IMR-90 (cell line): ENCODE measurements at regions not wholly inside any gene's neighbourhood (a gene's known extent, or its start where the extent isn't known, plus 50 kb on each side); places are given as distances from the start of the nearest gene placed in this dataset.

Experiments
- ATAC-seq: fragments of 200-7000 bp; cut with Tn5 transposase; 2 replicates; pipeline ENCODE4 v1.9.1; 2020; ENCODE audit warnings: low read depth, mild to moderate bottlenecking, moderate library complexity
- BruUV-seq: library from RNA; stranded (reverse); fragments of 400-500 nt; replicated peaks from 2 replicates; lab custom pipeline; 2021; lab: Mats Ljungman, UMichigan
- CTCF ChIA-PET: fragments of 300-600 bp; formaldehyde crosslinking; extraction: SDS; loops from one replicate; lab custom pipeline; 2021; ENCODE audit warnings: antibody characterized with exemption; lab: Yijun Ruan, JAX
- POLR2A ChIA-PET: fragments of 300-600 bp; sonication (Branson Sonifier 250); formaldehyde crosslinking; loops from one replicate; lab custom pipeline; 2022; ENCODE audit warnings: antibody characterized with exemption; ENCODE audit not compliant: unreplicated experiment; lab: Charles Lee
- DNase-seq: peaks from one replicate; pipeline ENCODE4 v3.0.0; 2013
- H2AFZ ChIP-seq: replicated peaks from 2 replicates; pipeline ENCODE3; 2013; ENCODE audit warnings: low read length, mild to moderate bottlenecking; ENCODE audit not compliant: poor library complexity
- H2AK5ac ChIP-seq: 2 replicates; pipeline ENCODE4 v1.6.1; 2013; ENCODE audit warnings: low read depth, low read length, inconsistent platforms
- H2AK9ac ChIP-seq: replicated peaks from 2 replicates; pipeline ENCODE3; 2013; ENCODE audit warnings: mild to moderate bottlenecking, low read depth, low read length, moderate library complexity; ENCODE audit not compliant: poor library complexity
- H2BK120ac ChIP-seq: 2 replicates; pipeline ENCODE4 v1.6.1; 2013; ENCODE audit warnings: low read depth, low read length, inconsistent platforms
- H2BK15ac ChIP-seq: 3 replicates; pipeline ENCODE4 v1.6.1; 2013; ENCODE audit warnings: low read depth, low read length, inconsistent platforms
- H2BK20ac ChIP-seq: 2 replicates; pipeline ENCODE4 v1.6.1; 2013; ENCODE audit warnings: low read depth, mild to moderate bottlenecking, inconsistent platforms, low read length, moderate library complexity
- H2BK5ac ChIP-seq: 2 replicates; pipeline ENCODE4 v1.6.1; 2013; ENCODE audit warnings: mild to moderate bottlenecking, low read depth, low read length, inconsistent platforms; ENCODE audit not compliant: poor library complexity, severe bottlenecking
- H3K14ac ChIP-seq: replicated peaks from 2 replicates; pipeline ENCODE4 v1.6.1; 2013; ENCODE audit warnings: low read depth, low read length, inconsistent platforms
- H3K18ac ChIP-seq: 2 replicates; pipeline ENCODE4 v1.6.1; 2013; ENCODE audit warnings: low read depth, low read length, control low read depth
- H3K23ac ChIP-seq: 2 replicates; pipeline ENCODE4 v1.6.1; 2013; ENCODE audit warnings: low read depth, low read length, inconsistent platforms
- H3K27ac ChIP-seq: 2 replicates; pipeline ENCODE4 v1.5.1; 2013; ENCODE audit warnings: mild to moderate bottlenecking, control low read depth, low read length; ENCODE audit not compliant: insufficient read depth
- H3K27me3 ChIP-seq: 2 replicates; pipeline ENCODE4 v1.6.1; 2013; ENCODE audit warnings: low read length; ENCODE audit not compliant: control insufficient read depth, insufficient read depth
- H3K36me3 ChIP-seq: 2 replicates; pipeline ENCODE4 v1.6.1; 2013; ENCODE audit warnings: low read length, mixed read lengths; ENCODE audit not compliant: control insufficient read depth, insufficient read depth
- H3K4ac ChIP-seq: 2 replicates; pipeline ENCODE4 v1.6.1; 2013; ENCODE audit warnings: low read depth, low read length, inconsistent platforms
- H3K4me1 ChIP-seq: 2 replicates; pipeline ENCODE4 v1.6.1; 2013; ENCODE audit warnings: low read length, mixed read lengths; ENCODE audit not compliant: control insufficient read depth, insufficient read depth
- H3K4me2 ChIP-seq: 2 replicates; pipeline ENCODE4 v1.6.1; 2013; ENCODE audit warnings: low read depth, mild to moderate bottlenecking, control low read depth, low read length, moderate library complexity
- H3K4me3 ChIP-seq: 2 replicates; pipeline ENCODE4 v1.5.1; 2013; ENCODE audit warnings: low read depth, mild to moderate bottlenecking, control low read depth, low read length, moderate library complexity; ENCODE audit not compliant: insufficient read depth
- H3K56ac ChIP-seq: 2 replicates; pipeline ENCODE4 v1.6.1; 2013; ENCODE audit warnings: low read length, inconsistent platforms; ENCODE audit not compliant: insufficient read depth; ENCODE audit errors: extremely low read depth
- H3K79me1 ChIP-seq, 2 experiments: 2 replicates each; pipeline ENCODE4 v1.6.1; 2013; ENCODE audit warnings: low read length in 2 of 2, inconsistent platforms in 1 of 2, low read depth in 1 of 2
- H3K9ac ChIP-seq: 2 replicates; pipeline ENCODE4 v1.6.1; 2013; ENCODE audit warnings: low read depth, low read length, control low read depth
- H3K9me1 ChIP-seq: 2 replicates; pipeline ENCODE4 v1.6.1; 2013; ENCODE audit warnings: low read length, inconsistent platforms; ENCODE audit not compliant: insufficient read depth
- H3K9me3 ChIP-seq: 2 replicates; pipeline ENCODE4 v1.6.1; 2013; ENCODE audit warnings: low read length; ENCODE audit not compliant: control insufficient read depth, insufficient read depth
- H4K20me1 ChIP-seq: 2 replicates; pipeline ENCODE4 v1.6.1; 2013; ENCODE audit warnings: low read length, inconsistent platforms; ENCODE audit not compliant: insufficient read depth
- H4K5ac ChIP-seq: 2 replicates; pipeline ENCODE4 v1.6.1; 2013; ENCODE audit warnings: mild to moderate bottlenecking, low read depth, low read length, control low read depth
- H4K8ac ChIP-seq, 2 experiments: 2 replicates each; pipeline ENCODE4 v1.6.1; 2013; ENCODE audit warnings: low read depth in 2 of 2, low read length in 2 of 2, control low read depth in 1 of 2, inconsistent platforms in 1 of 2
- H4K91ac ChIP-seq: 2 replicates; pipeline ENCODE4 v1.6.1; 2013; ENCODE audit warnings: low read depth, low read length, inconsistent platforms; ENCODE audit not compliant: insufficient read depth
- CEBPB ChIP-seq: IDR thresholded peaks from 2 replicates; pipeline ENCODE4 v1.6.1; 2012; ENCODE audit warnings: low read depth, low read length, improper control_type of control experiment
- CTCF ChIP-seq: conservative IDR thresholded peaks from 2 replicates; pipeline ENCODE4 v1.5.1; 2012; ENCODE audit warnings: mild to moderate bottlenecking, low read depth, low read length, improper control_type of control experiment
- MXI1 ChIP-seq: IDR thresholded peaks from 2 replicates; pipeline ENCODE4 v1.6.1; 2012; ENCODE audit warnings: low read depth, mild to moderate bottlenecking, low read length, moderate library complexity, borderline replicate concordance
- RAD21 ChIP-seq: IDR thresholded peaks from 2 replicates; pipeline ENCODE4 v1.6.1; 2012; ENCODE audit warnings: low read length, improper control_type of control experiment
- USF2 ChIP-seq: fragments of 150-350 bp; IDR thresholded peaks from 2 replicates; pipeline ENCODE4 v1.6.1; 2017; ENCODE audit warnings: mild to moderate bottlenecking, antibody characterized with exemption, low read length, low read depth
- WGBS, 2 experiments: methylation state at CpG; one replicate each; pipeline versions ENCODE4 v1.1.5 to v1.1.7; 2013; ENCODE audit warnings: missing lambda C conversion rate in 2 of 2; ENCODE audit not compliant: insufficient read length in 1 of 2; ENCODE audit errors: extremely low coverage in 2 of 2; 5-methylcytosine and 5-hydroxymethylcytosine counted together
- dilution Hi-C: fragments of 300-500 bp; cut with HindIII; formaldehyde crosslinking; loops from one replicate; pipeline ENCODE4 v1.14.3; 2018; ENCODE audit warnings: low sequenced_read_pairs; ENCODE audit not compliant: unreplicated experiment
- in situ Hi-C: fragments of 300-500 bp; cut with MboI; formaldehyde crosslinking; loops from 3 replicates; pipeline ENCODE4 v1.14.3; 2019; ENCODE audit warnings: low sequenced_read_pairs, inconsistent platforms, mixed read lengths
- intact Hi-C: fragments of 100-400 bp; cut with micrococcal nuclease; formaldehyde crosslinking; loops from 2 replicates; pipeline ENCODE4 v1.10.0; 2022

- Histone ChIP-seq H3K14ac (no peak overlapping the region), H3K4ac (no peak overlapping the region), H4K8ac (no peak overlapping the region), H4K91ac (no peak overlapping the region), H3K27me3 (no peaks in the 10 kb centered on the region), H2BK120ac (no peak overlapping the region), H3K9me3 (peaks cover 4% of the 10 kb centered on the region; the same call in 1 of the 2 replicates), H4K5ac (no peak overlapping the region), H3K36me3 (no peaks in the 10 kb centered on the region), H3K4me1 (no peaks in the 10 kb centered on the region), H3K27ac (no peak overlapping the region), H3K9me1 (no peaks in the 10 kb centered on the region), H3K4me3 (no peak overlapping the region), H3K23ac (no peak overlapping the region), H2BK15ac (no peak overlapping the region), H2BK5ac (no peak overlapping the region), H2AK9ac (no peak overlapping the region), H2BK20ac (no peak overlapping the region), H3K56ac (no peak overlapping the region), H2AK5ac (no peak overlapping the region), H3K9ac (no peak overlapping the region), H4K20me1 (no peaks in the 10 kb centered on the region), H3K18ac (no peak overlapping the region), H3K79me1 (no peaks in the 10 kb centered on the region), H2AFZ (no peak overlapping the region), H3K4me2 (no peak overlapping the region)
- POLR2A ChIA-PET = no interaction called here
- no CpG with 5 or more reads among the region's 1 CpG for WGBS, 2 experiments
- no peak for DNase-seq
- intact Hi-C loops = loop anchor here (10.0 kb wide), 1 partner anchor 386 kb away; no protein-coding TSS in a partner anchor
- no peak for ATAC-seq
- CTCF ChIA-PET = no interaction called here
- BruUV-seq = no TSS peak
- in situ Hi-C loops = no loop called here
- no peak for TF ChIP-seq MXI1
- TF ChIP-seq CEBPB = no peak
- TF ChIP-seq CTCF = no peak
- TF ChIP-seq USF2 = no peak
- no peak for TF ChIP-seq RAD21
- dilution Hi-C loops = no loop called here
Measured at GRCh38 chr2:14448340-14448739, 184.2 kb upstream of the LRATD1 start.
